ENCODE measurements at regions not wholly inside any gene's neighbourhood (a gene's known extent, or its start where the extent isn't known, plus 50 kb on each side); places are given as distances from the start of the nearest gene placed in this dataset.

GRCh38 chr1:234907208-234907939 lies 221.3 kb downstream of the TOMM20 start:
- intact Hi-C loops (cut with micrococcal nuclease), result no loop called here
- no peak for FAIRE-seq
- POLR2A ChIA-PET, result interaction anchor here (0.6 to 1.9 kb wide), 4 partner anchors 9 to 19 kb away, joined by 3 to 5 read pairs (median 4); no protein-coding TSS in a partner anchor
- TF ChIP-seq MITF (IDR thresholded peaks at IDR 0.05) (no peak), MIER1 (IDR thresholded peaks at IDR 0.05; ENCODE audit: low read depth) (no peak), ZNF407 (IDR thresholded peaks at IDR 0.05; ENCODE audit: low read depth) (no peak), NFE2L1 (tag; IDR thresholded peaks at IDR 0.05; ENCODE audit: borderline replicate concordance, low read depth) (no peak), SREBF1 (IDR thresholded peaks at IDR 0.05; ENCODE audit: borderline replicate concordance, low read depth, low read length) (no peak), NFE2 (IDR thresholded peaks at IDR 0.05; ENCODE audit: low read depth) (no peak), NCOA1 (IDR thresholded peaks at IDR 0.05; ENCODE audit: low read depth) (no peak), RBM34 (IDR thresholded peaks at IDR 0.05; ENCODE audit: borderline replicate concordance, insufficient read depth, low read length) (no peak), DMBX1 (CRISPR knock-in tag; IDR thresholded peaks at IDR 0.05; ENCODE audit: borderline replicate concordance) (no peak)
- TF ChIP-seq, protein P1, sequence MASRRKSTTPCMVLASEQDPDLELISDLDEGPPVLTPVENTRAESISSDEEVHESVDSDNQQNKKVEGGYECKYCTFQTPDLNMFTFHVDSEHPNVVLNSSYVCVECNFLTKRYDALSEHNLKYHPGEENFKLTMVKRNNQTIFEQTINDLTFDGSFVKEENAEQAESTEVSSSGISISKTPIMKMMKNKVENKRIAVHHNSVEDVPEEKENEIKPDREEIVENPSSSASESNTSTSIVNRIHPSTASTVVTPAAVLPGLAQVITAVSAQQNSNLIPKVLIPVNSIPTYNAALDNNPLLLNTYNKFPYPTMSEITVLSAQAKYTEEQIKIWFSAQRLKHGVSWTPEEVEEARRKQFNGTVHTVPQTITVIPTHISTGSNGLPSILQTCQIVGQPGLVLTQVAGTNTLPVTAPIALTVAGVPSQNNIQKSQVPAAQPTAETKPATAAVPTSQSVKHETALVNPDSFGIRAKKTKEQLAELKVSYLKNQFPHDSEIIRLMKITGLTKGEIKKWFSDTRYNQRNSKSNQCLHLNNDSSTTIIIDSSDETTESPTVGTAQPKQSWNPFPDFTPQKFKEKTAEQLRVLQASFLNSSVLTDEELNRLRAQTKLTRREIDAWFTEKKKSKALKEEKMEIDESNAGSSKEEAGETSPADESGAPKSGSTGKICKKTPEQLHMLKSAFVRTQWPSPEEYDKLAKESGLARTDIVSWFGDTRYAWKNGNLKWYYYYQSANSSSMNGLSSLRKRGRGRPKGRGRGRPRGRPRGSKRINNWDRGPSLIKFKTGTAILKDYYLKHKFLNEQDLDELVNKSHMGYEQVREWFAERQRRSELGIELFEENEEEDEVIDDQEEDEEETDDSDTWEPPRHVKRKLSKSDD (conservative IDR thresholded peaks at IDR 0.05; ENCODE audit: low read length), result no peak

More at GRCh38 chr1:234907208-234907939, 221.3 kb downstream of the TOMM20 start:
- DNase-seq (ENCODE audit: extremely low read depth in 1 of 4, low spot score in 3 of 4), result no peak
- Histone ChIP-seq H3K9ac (ENCODE audit: insufficient read depth in 1 of 2, low read depth in 2 of 2, low read length in 2 of 2) (no peak overlapping the region), H3K4me1 (replicated peaks in 1 of 2; ENCODE audit: control insufficient read depth in 2 of 2, insufficient read depth in 2 of 2, low read length in 2 of 2) (no peaks in the 10 kb centered on the region), H3K27me3 (ENCODE audit: control insufficient read depth in 2 of 2, insufficient read depth in 2 of 2, low read length in 2 of 2) (no peaks in the 10 kb centered on the region), H4K20me1 (replicated peaks; ENCODE audit: control insufficient read depth, insufficient read depth, low read length) (no peaks in the 10 kb centered on the region), H3K27ac (ENCODE audit: extremely low read depth, low read depth, low read length) (no peak overlapping the region), H3K36me3 (ENCODE audit: control insufficient read depth, insufficient read depth, low read length) (no peaks in the 10 kb centered on the region), H3K4me3 (no peak overlapping the region), H3K4me2 (ENCODE audit: insufficient read depth, low read length) (no peak overlapping the region), H3K9me3 (replicated peaks; ENCODE audit: control insufficient read depth, insufficient read depth, low read depth, low read length) (no peaks in the 10 kb centered on the region), H2AFZ (ENCODE audit: low read depth, low read length) (peak overlapping the region; percentile 18; the same call in 1 of the 2 replicates), H3K79me2 (ENCODE audit: control insufficient read depth, insufficient read depth, low read length) (no peaks in the 10 kb centered on the region), H3K9me1 (ENCODE audit: control insufficient read depth, insufficient read depth, low read length) (no peaks in the 10 kb centered on the region)
- no TSS peak for BruUV-seq (replicated peaks)
- in situ Hi-C loops (cut with MboI), result no loop called here
- no peak for ATAC-seq
- CTCF ChIA-PET (ENCODE audit: low intra/inter-chr PET ratio), result no interaction called here
- WGBS (ENCODE audit: insufficient coverage, low coverage, missing lambda C conversion rate), result 71% methylated on average over 10 of the region's 10 CpGs

Data from K562 (cell line).